SK-N-SH (cell line): ENCODE measurements at regions not wholly inside any gene's neighbourhood (a gene's known extent, or its start where the extent isn't known, plus 50 kb on each side); places are given as distances from the start of the nearest gene placed in this dataset.

Experiments
- CTCF ChIA-PET: fragments of 300-600, 350-600 bp; formaldehyde crosslinking; extraction: SDS; loops from one replicate; lab custom pipeline; 2021; lab: Yijun Ruan, JAX
- POLR2A ChIA-PET: fragments of 350-600 bp; sonication (Branson Sonifier 250); formaldehyde crosslinking; extraction: SDS; loops from one replicate; lab custom pipeline; 2020; ENCODE audit warnings: antibody characterized with exemption, inconsistent platforms; lab: Yijun Ruan, JAX
- DNase-seq: peaks from one replicate; pipeline ENCODE4 v3.0.0; 2012
- H2AFZ ChIP-seq: fragments of 200-600 bp; sonication (generic); 2 replicates; pipeline ENCODE4 v1.8.1; 2016; ENCODE audit warnings: antibody characterized with exemption, mild to moderate bottlenecking, low read depth
- H3F3A ChIP-seq: fragments of 200-600 bp; sonication (generic); replicated peaks from 2 replicates; pipeline ENCODE3; 2016; ENCODE audit warnings: antibody characterized with exemption, mild to moderate bottlenecking; ENCODE audit not compliant: insufficient read depth
- H3K27ac ChIP-seq, 2 experiments: fragments of 200-500 bp in 1 of 2; fragments of 200-600 bp in 1 of 2; sonication (Bioruptor generic) in 1 of 2; sonication (generic), shearing (Covaris generic) in 1 of 2; 2 replicates each; pipeline versions ENCODE4 v1.5.1 to v1.6.1; 2014 to 2016; ENCODE audit warnings: low read depth in 2 of 2, inconsistent platforms in 1 of 2, low read length in 1 of 2, mild to moderate bottlenecking in 1 of 2, mixed read lengths in 1 of 2
- H3K27me3 ChIP-seq: fragments of 200-600 bp; sonication (generic), shearing (Covaris generic); 2 replicates; pipeline ENCODE4 v1.6.1; 2016; ENCODE audit warnings: mixed run types; ENCODE audit not compliant: insufficient read depth
- H3K36me3 ChIP-seq, 2 experiments: fragments of 200-500 bp in 1 of 2; fragments of 200-600 bp in 1 of 2; sonication (Bioruptor generic) in 1 of 2; sonication (generic) in 1 of 2; replicated peaks in 1 of 2; 2 replicates each; pipeline versions ENCODE3 to v1.5.1; 2014 to 2016; ENCODE audit warnings: low read length in 1 of 2, mild to moderate bottlenecking in 1 of 2; ENCODE audit not compliant: insufficient read depth in 2 of 2, control insufficient read depth in 1 of 2
- H3K4me1 ChIP-seq, 2 experiments: fragments of 200-500 bp in 1 of 2; fragments of 200-600 bp in 1 of 2; sonication (Bioruptor generic) in 1 of 2; sonication (generic), shearing (Covaris generic) in 1 of 2; 2 replicates each; pipeline versions ENCODE4 v1.5.1 to v1.6.1; 2014 to 2016; ENCODE audit warnings: low read depth in 1 of 2, low read length in 1 of 2, mixed run types in 1 of 2; ENCODE audit not compliant: insufficient read depth in 2 of 2, control insufficient read depth in 1 of 2
- H3K4me2 ChIP-seq: fragments of 200-600 bp; sonication (generic), shearing (Covaris generic); 2 replicates; pipeline ENCODE4 v1.6.1; 2017; ENCODE audit warnings: mixed run types
- H3K4me3 ChIP-seq, 2 experiments: fragments of 200-500 bp in 1 of 2; fragments of 200-600 bp in 1 of 2; sonication (Bioruptor generic) in 1 of 2; sonication (generic), shearing (Covaris generic) in 1 of 2; 2 replicates each; pipeline versions ENCODE4 v1.5.1 to v1.8.1; 2014 to 2016; ENCODE audit warnings: low read depth in 2 of 2, inconsistent platforms in 1 of 2, low read length in 1 of 2, mild to moderate bottlenecking in 1 of 2, mixed read lengths in 1 of 2, moderate library complexity in 1 of 2
- H3K79me2 ChIP-seq: fragments of 200-600 bp; sonication (generic); 2 replicates; pipeline ENCODE4 v1.8.1; 2017; ENCODE audit warnings: mild to moderate bottlenecking; ENCODE audit not compliant: insufficient read depth
- H3K9ac ChIP-seq: fragments of 200-600 bp; sonication (generic); 2 replicates; pipeline ENCODE4 v1.6.1; 2017; ENCODE audit warnings: mixed run types
- H3K9me2 ChIP-seq: fragments of 200-600 bp; sonication (generic); 2 replicates; pipeline ENCODE4 v1.6.1; 2017; ENCODE audit warnings: mixed run types
- H3K9me3 ChIP-seq: fragments of 200-600 bp; sonication (generic); 2 replicates; pipeline ENCODE4 v1.6.1; 2017; ENCODE audit warnings: mixed run types, mild to moderate bottlenecking, moderate library complexity
- H4K20me1 ChIP-seq: fragments of 200-600 bp; sonication (generic); 2 replicates; pipeline ENCODE4 v1.6.1; 2017; ENCODE audit warnings: mild to moderate bottlenecking, mixed run types; ENCODE audit not compliant: insufficient read depth
- CHD2 ChIP-seq: fragments of 150-350 bp; IDR thresholded peaks from 2 replicates; pipeline ENCODE4 v1.6.1; 2018; ENCODE audit warnings: low read length; ENCODE audit not compliant: partially characterized antibody
- CTCF ChIP-seq: fragments of 200-600 bp; sonication (generic); IDR thresholded peaks from 2 replicates; pipeline ENCODE4 v1.6.1; 2017; ENCODE audit warnings: antibody characterized with exemption, mild to moderate bottlenecking, moderate library complexity
- EZH2phosphoT487 ChIP-seq: fragments of 200-600 bp; sonication (generic); IDR thresholded peaks from 2 replicates; pipeline ENCODE4 v1.6.1; 2017; ENCODE audit warnings: low read depth, mixed run types, mild to moderate bottlenecking, antibody characterized with exemption, moderate library complexity, borderline replicate concordance
- GABPA ChIP-seq: IDR thresholded peaks from 2 replicates; pipeline ENCODE4 v1.4.0; 2012; ENCODE audit warnings: low read depth, mild to moderate bottlenecking
- MAX ChIP-seq: IDR thresholded peaks from 2 replicates; pipeline ENCODE4 v1.4.0; 2012; ENCODE audit warnings: low read depth
- MXI1 ChIP-seq: IDR thresholded peaks from 2 replicates; pipeline ENCODE4 v1.6.1; 2012; ENCODE audit warnings: mild to moderate bottlenecking, low read depth, low read length, improper control_type of control experiment
- RXRA ChIP-seq: IDR thresholded peaks from 2 replicates; pipeline ENCODE4 v1.4.0; 2012; ENCODE audit warnings: low read depth, mild to moderate bottlenecking, borderline replicate concordance
- TAF1 ChIP-seq: IDR thresholded peaks from 2 replicates; pipeline ENCODE4 v1.6.1; 2012; ENCODE audit warnings: low read depth, mild to moderate bottlenecking, low read length, moderate library complexity, borderline replicate concordance
- YY1 ChIP-seq: IDR thresholded peaks from 2 replicates; pipeline ENCODE4 v1.4.0; 2012; ENCODE audit warnings: low read depth, mild to moderate bottlenecking
- WGBS: methylation state at CpG from one replicate; pipeline ENCODE4 v1.1.6; 2017; ENCODE audit warnings: low lambda C conversion rate; 5-methylcytosine and 5-hydroxymethylcytosine counted together
- TF ChIP-seq, protein P1 (sequence below): IDR thresholded peaks from 2 replicates; pipeline ENCODE4 v1.6.1; 2012; ENCODE audit warnings: mild to moderate bottlenecking, low read depth, low read length, moderate library complexity
- TF ChIP-seq, protein P2 (sequence below): IDR thresholded peaks from 2 replicates; pipeline ENCODE4 v1.4.0; 2012; ENCODE audit warnings: low read depth, borderline replicate concordance

- TF ChIP-seq GABPA, result no peak
- TF ChIP-seq, protein P1, sequence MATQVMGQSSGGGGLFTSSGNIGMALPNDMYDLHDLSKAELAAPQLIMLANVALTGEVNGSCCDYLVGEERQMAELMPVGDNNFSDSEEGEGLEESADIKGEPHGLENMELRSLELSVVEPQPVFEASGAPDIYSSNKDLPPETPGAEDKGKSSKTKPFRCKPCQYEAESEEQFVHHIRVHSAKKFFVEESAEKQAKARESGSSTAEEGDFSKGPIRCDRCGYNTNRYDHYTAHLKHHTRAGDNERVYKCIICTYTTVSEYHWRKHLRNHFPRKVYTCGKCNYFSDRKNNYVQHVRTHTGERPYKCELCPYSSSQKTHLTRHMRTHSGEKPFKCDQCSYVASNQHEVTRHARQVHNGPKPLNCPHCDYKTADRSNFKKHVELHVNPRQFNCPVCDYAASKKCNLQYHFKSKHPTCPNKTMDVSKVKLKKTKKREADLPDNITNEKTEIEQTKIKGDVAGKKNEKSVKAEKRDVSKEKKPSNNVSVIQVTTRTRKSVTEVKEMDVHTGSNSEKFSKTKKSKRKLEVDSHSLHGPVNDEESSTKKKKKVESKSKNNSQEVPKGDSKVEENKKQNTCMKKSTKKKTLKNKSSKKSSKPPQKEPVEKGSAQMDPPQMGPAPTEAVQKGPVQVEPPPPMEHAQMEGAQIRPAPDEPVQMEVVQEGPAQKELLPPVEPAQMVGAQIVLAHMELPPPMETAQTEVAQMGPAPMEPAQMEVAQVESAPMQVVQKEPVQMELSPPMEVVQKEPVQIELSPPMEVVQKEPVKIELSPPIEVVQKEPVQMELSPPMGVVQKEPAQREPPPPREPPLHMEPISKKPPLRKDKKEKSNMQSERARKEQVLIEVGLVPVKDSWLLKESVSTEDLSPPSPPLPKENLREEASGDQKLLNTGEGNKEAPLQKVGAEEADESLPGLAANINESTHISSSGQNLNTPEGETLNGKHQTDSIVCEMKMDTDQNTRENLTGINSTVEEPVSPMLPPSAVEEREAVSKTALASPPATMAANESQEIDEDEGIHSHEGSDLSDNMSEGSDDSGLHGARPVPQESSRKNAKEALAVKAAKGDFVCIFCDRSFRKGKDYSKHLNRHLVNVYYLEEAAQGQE, result no peak
- DNase-seq, result no peak
- H3K9ac ChIP-seq, result no peak overlapping the region
- H3K9me2 ChIP-seq, result no peaks in the 10 kb centered on the region
- H3K27me3 ChIP-seq, result no peaks in the 10 kb centered on the region
- no peaks in the 10 kb centered on the region for H3K9me3 ChIP-seq
- no peaks in the 10 kb centered on the region for H3K36me3 ChIP-seq
- H3K4me1 ChIP-seq, result no peaks in the 10 kb centered on the region
- no peak overlapping the region for H3K4me3 ChIP-seq
- H3K4me2 ChIP-seq, result no peak overlapping the region
- H3K27ac ChIP-seq, result no peak overlapping the region
- H3K79me2 ChIP-seq, result no peaks in the 10 kb centered on the region
- no peak overlapping the region for H2AFZ ChIP-seq
- H4K20me1 ChIP-seq, result no peaks in the 10 kb centered on the region
- POLR2A ChIA-PET, result no interaction called here
- H3F3A ChIP-seq, result no peaks in the 10 kb centered on the region
- CTCF ChIA-PET, result no interaction called here
Observed at GRCh38 chrX:94662689-94663088, 988.7 kb downstream of the FAM133A start.

GRCh38 chrX:94676285-94676684 lies 1002.3 kb downstream of the FAM133A start:
- H2AFZ ChIP-seq, result no peak overlapping the region
- H3K4me1 ChIP-seq, result no peaks in the 10 kb centered on the region
- 0% methylated on average over 2 of the region's 2 CpGs for WGBS
- ChIA-PET CTCF (interaction anchor here (1.4 kb wide), 1 partner anchor 24 kb away, joined by 4 read pairs; no protein-coding TSS in a partner anchor), POLR2A (no interaction called here)
- no peak overlapping the region for H3K4me3 ChIP-seq
- no peaks in the 10 kb centered on the region for H3F3A ChIP-seq
- TF ChIP-seq EZH2phosphoT487 (no peak), TAF1 (no peak), RXRA (no peak), CTCF (0 out of 2 replicates have a peak, but pooled peaks have one; percentile 20), MXI1 (no peak), CHD2 (no peak), YY1 (no peak), MAX (no peak)
- TF ChIP-seq, protein P2, sequence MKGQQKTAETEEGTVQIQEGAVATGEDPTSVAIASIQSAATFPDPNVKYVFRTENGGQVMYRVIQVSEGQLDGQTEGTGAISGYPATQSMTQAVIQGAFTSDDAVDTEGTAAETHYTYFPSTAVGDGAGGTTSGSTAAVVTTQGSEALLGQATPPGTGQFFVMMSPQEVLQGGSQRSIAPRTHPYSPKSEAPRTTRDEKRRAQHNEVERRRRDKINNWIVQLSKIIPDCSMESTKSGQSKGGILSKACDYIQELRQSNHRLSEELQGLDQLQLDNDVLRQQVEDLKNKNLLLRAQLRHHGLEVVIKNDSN, result no peak
- H3K27ac ChIP-seq, result no peak overlapping the region
- no peaks in the 10 kb centered on the region for H3K27me3 ChIP-seq
- H3K36me3 ChIP-seq, result no peaks in the 10 kb centered on the region
- H3K4me2 ChIP-seq, result no peak overlapping the region
- H3K9me3 ChIP-seq, result no peaks in the 10 kb centered on the region
- no peaks in the 10 kb centered on the region for H3K79me2 ChIP-seq
- H3K9ac ChIP-seq, result no peak overlapping the region
- no peak for DNase-seq
- H3K9me2 ChIP-seq, result no peaks in the 10 kb centered on the region
- no peaks in the 10 kb centered on the region for H4K20me1 ChIP-seq
